Superior temporal gyrus (tissue), 1 donor: ENCODE measurements at regions not wholly inside any gene's neighbourhood (a gene's known extent, or its start where the extent isn't known, plus 50 kb on each side); places are given as distances from the start of the nearest gene placed in this dataset.
A peak's percentile ranks its signal among the peaks of the same experiment; 100 is the strongest.
"Not testable (repeated sequence)": the region's sequence is repeated elsewhere in the genome, so short reads cannot be mapped to it uniquely, and the experiment has no call there.

ENCODE experiments used
- DNase-seq: peaks from one replicate; pipeline ENCODE4 v3.0.0-alpha.2; 2016; ENCODE audit errors: extremely low spot score

DNA sequence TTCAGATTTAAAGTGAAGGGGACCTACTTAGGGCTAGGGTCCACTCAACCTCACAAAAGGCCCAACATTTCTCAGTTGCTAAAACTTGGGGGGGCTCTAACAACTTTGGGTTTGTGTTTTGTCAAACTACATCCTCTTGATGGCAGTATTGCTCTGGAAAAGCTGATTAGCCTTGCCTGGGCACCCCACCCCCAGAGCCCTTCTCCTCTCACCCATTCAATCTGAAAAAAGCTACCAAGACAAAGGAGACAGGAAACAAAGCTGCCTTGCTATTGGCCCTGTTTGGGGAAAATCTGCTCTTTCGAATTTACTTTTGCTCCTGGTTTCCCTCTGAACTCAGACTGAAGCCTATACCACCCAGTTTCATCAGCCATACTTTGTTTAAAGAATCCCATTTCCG is 195.2 kb upstream of the STK26 start:
- peak; percentile 46 for DNase-seq

- no peak for DNase-seq
These were observed 194.6 kb upstream of the STK26 start for GRCh38 chrX:131828482-131828881.

DNA sequence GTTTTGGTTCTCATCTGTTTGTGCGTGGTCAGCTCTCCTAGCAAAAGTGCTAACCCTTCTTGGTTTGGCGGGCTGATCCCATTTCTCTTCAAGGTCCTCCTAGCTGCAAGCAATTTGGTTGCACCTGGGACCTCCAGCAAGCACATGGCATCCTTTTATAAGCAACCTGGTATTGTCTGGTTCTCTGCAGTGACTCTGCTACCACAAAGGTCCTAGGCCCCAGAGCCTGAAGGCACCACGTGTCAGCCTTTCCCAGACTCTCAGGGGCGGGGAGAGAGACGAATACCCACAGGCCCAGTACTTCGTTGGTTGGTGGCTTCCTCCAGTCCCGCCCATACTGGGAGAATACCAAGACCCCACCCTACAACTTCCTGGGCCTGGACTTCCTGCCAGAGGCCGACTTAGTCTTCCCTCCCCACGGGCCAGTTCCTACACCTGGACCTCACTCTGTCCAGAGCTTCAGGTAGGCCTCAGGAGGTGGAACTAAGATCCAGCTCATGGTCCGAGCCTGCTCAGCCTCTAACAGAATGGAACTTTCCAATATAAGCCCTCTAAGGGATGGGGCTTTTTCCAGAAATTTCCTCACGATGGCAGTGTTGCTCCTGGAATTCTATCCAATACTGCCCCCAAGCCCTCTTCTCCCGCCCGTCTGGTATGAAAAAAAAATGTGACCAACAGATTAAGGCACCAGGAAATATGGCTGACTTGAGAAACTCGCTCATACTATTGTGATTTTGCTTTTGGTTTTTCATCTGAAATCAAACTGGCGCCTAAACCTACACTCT is 192.5 kb upstream of the STK26 start:
- peak; percentile 86 for DNase-seq

GRCh38 chrX:131831185-131831520 is 191.9 kb upstream of the STK26 start:
- DNase-seq = no peak

DNA sequence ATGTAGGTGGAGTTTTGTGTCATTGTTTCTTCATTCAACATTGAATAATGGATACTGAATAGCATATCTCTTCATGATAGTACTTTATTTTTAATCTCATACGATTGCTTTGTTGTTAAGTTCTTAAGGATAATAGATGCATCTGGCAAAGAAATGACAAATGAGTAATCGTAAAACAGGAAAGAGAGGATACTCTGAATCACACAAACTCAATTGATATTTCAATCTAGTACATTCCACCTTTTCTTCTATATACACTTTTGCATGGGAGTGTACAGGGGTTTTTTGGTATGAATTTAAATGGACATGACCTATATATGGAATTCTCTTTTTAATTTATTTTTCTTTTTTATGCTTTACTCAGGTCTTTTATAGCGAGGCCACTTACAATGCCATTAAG is 186.9 kb upstream of the STK26 start:
- DNase-seq = no peak

- DNase-seq = no peak
These were observed 185.8 kb upstream of the STK26 start for GRCh38 chrX:131837325-131837724.

GRCh38 chrX:131840799-131841495 is 182.2 kb upstream of the STK26 start:
- DNase-seq = no peak

DNA sequence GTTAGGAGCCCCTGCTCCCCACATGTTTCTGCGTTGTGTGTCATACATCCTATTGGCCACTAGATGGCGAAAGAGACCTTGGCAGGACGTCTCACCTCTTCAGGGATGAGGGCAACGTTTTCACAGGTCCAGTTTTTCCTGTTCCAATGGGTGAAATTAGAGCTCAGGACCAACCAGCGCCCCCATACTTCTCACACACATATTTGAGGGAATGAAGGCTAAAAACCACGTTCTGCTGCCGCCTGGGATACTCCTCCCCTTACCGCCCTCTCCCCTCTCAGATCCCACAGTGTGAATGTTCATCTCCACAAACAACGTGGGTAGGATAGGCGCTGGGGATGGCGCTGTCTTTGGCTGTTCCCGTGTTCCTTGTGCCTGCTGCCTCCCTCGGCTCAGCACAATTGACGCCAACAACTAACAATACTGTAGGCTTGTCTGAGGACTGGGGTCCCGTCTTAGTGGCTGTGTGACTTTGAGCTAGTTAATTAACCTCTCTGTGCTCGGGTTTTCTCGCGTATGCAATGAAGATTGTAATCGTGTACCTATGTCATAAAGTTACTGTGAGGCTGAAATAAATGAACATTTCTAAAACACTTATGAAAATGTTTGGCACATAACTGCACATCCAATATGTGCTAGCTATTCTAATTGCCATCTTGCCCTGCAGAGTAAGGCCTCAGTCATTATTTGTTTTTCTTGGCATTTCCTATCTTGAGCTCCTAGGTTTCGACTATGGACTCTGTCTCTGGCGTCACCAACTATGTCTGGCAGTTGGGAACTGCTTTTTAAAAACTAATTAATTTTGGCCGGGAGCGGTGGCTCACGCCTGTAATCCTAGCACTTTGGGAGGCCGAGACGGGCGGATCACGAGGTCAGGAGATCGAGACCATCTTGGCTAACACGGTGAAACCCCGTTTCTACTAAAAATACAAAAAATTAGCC is 181.3 kb upstream of the STK26 start:
- DNase-seq = peak; percentile 49

- DNase-seq = no peak
These were observed 179.1 kb upstream of the STK26 start for GRCh38 chrX:131843987-131844386.

DNA sequence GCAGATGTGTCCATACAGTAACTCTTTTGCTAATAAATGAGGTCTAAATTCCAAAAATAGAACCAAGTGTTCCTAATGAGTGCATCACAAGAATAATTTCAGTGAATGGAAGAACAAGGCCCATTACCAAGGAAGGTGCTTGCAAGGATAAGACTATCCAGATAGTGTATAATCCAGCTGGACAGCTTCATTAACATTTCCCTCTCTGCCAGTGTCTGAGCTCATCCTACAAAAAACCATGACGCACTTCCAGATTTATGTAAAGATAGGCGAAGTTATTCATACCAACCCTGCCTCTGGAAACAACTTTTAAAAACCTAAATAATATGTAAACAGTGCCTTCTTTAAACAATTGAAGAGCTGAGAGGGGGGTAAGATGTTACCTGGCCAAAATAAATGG is 177.9 kb upstream of the STK26 start:
- no peak for DNase-seq

- DNase-seq = no peak
These were observed 177.3 kb upstream of the STK26 start for GRCh38 chrX:131845771-131846170.

- not testable (repeated sequence) for DNase-seq
These were observed 172.1 kb upstream of the STK26 start for GRCh38 chrX:131850964-131851363.

DNA sequence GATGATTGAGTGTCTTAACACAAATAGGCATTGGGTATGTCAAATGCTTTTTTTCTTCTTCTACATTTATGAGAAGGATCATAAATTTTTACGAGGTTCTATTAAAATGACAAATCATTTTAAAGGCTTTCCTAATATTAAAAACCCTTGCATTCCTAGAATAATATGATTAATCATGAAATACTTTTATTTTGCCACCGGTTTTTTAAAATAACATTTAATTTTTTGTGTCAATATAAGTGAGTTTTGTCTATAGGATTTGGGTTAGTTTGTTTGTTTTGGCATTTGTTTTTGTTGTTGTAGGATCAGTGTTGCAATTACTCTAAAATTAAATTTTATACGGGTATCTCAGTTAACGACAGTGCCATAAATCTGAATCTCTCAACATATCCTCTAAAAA is 169.7 kb upstream of the STK26 start:
- no peak for DNase-seq

DNA sequence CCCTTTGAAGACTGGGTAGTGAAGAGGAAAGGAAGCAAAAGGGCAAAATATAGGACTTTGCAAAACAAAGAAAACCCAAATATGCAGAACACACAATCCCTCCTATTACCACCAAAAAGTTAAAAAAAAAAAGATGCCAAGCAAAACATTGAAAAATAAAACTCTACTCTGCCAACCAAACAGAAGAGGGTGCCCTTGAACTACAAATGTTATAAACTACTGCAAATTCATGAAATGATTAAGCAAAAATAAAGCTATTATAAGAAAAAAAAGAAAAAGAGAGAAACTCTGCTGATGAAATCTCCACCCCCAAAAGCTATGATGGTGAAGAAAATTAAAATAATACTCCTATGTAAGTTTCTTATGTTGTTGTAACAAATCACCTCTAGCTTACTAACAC is 168.5 kb upstream of the STK26 start:
- DNase-seq = peak; percentile 8

- no peak for DNase-seq
These were observed 161.9 kb upstream of the STK26 start for GRCh38 chrX:131861088-131861787.

GRCh38 chrX:131862321-131862720 is 160.8 kb upstream of the STK26 start:
- peak; percentile 7 for DNase-seq

DNA sequence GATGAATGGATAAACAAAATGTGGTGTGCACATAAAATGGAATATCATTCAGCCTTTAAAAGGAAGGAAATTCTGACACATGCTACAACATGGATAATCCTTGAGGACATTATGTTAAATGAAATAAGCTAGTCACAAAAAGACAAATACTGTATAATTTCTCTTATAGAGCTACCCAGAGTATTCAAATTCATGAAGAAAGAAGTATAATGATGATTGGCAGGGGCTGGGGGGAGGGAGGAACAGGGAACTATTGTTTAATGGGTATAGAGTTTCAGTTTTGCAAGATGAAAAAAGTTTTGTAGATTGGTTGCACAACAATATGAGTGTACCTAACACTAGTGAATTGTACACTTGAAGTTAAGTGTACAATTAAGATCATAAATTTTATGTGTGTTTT is 153.9 kb upstream of the STK26 start:
- no peak for DNase-seq

DNA sequence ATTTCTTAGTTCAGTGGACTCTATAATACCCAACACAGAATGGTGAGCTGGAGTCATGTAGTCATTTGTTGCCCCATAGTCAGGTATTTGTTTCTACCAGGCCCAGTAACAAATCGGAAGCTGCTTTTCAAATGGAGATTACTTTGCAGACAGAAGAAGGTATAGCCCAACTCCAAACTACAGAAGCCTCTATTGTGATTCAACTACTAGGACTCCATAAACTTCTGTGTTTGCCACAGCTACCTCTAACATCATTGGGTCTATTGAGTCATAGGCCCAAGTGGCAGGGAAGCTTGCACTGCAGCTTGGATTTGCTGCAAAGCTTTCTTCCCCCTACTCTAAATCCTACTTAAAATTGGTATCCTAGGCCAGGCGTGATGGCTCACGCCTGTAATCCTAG is 148.8 kb upstream of the STK26 start:
- no peak for DNase-seq

DNA sequence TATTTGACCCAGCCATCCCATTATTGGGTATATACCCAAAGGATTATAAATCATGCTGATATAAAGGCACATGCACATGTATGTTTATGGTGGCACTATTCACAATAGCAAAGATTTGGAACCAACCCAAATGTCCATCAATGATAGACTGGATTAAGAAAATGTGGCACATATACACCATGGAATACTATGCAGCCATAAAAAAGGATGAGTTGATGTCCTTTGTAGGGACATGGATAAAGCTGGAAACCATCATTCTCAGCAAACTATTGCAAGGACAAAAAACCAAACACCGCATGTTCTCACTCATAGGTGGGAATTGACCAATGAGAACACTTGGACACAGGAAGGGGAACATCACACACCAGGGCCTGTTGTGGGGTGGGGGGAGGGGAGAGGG is 147.3 kb upstream of the STK26 start:
- not testable (repeated sequence) for DNase-seq

GRCh38 chrX:131881194-131881593 is 141.9 kb upstream of the STK26 start:
- no peak for DNase-seq

DNA sequence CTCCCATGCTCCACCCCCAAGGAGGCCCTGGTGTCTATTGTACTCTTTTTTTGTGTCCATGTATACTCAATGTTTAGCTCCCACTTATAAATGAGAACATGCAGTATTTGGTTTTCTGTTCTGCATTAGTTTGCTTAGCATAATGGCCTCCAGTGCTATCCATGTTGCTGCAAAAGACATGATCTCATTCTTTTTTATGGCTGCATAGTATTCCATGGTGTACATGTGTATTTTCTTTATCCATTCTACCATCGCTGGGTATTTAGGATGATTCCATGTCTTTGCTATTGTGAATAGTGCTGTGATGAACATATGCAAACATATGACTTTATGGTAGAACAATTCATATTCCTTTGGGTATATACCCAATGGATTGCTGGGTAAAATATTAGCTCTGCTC is 138.1 kb upstream of the STK26 start:
- DNase-seq = not testable (repeated sequence)

- DNase-seq = not testable (repeated sequence)
These were observed 129.2 kb upstream of the STK26 start for GRCh38 chrX:131893857-131894256.
